Right lobe of liver (tissue), 4 donors: ENCODE measurements at regions not wholly inside any gene's neighbourhood (a gene's known extent, or its start where the extent isn't known, plus 50 kb on each side); places are given as distances from the start of the nearest gene placed in this dataset.

Experiments
- CTCF ChIP-seq, 4 donors: fragments of 200-600 bp in 3 of 4; fragments of 450-650 bp in 1 of 4; IDR thresholded peaks; one replicate each; pipeline versions ENCODE4 v1.5.1 to v1.8.0; 2016 to 2022; ENCODE audit warnings: antibody characterized with exemption in 4 of 4, mild to moderate bottlenecking in 2 of 4
- POLR2A ChIP-seq: fragments of 450-650 bp; IDR thresholded peaks from one replicate; pipeline ENCODE4 v1.6.1; 2017; ENCODE audit warnings: antibody characterized with exemption, mild to moderate bottlenecking
- donor health status: DM: no; HTN: no; CAD: no.
- donor health status: DM: no; HTN: no; CAD: no.
- donor health status: DM: no; HTN: yes; CAD: no.

- TF ChIP-seq CTCF (IDR thresholded peaks at IDR 0.05) (no peak), POLR2A (no peak)
These were observed 130.6 kb upstream of the GLRA2 start for GRCh38 chrX:14398725-14399124.
